CD4-positive, alpha-beta T cell (primary cell): ENCODE measurements at regions not wholly inside any gene's neighbourhood (a gene's known extent, or its start where the extent isn't known, plus 50 kb on each side); places are given as distances from the start of the nearest gene placed in this dataset.

ENCODE experiments used
- ATAC-seq: fragments of 200-7000 bp; cut with Tn5 transposase; one replicate; pipeline ENCODE4 v1.10.0; 2022; ENCODE audit warnings: mild to moderate bottlenecking; ENCODE audit not compliant: poor library complexity
- CTCF ChIA-PET: fragments of 350-600 bp; sonication (Branson Sonifier 250); formaldehyde crosslinking; loops from one replicate; lab custom pipeline; 2021; ENCODE audit warnings: antibody characterized with exemption, inconsistent platforms; lab: Charles Lee
- POLR2A ChIA-PET: fragments of 350-600 bp; sonication (Branson Sonifier 250); formaldehyde crosslinking; loops from one replicate; lab custom pipeline; 2021; ENCODE audit warnings: antibody characterized with exemption, inconsistent platforms; lab: Charles Lee
- DNase-seq, 14 experiments: peaks; one replicate each; pipeline ENCODE4 v3.0.0-alpha.2; 2013 to 2020; ENCODE audit warnings: mixed read lengths in 2 of 14
- H3K27ac ChIP-seq, 2 donors: one replicate each; pipeline versions ENCODE4 v1.5.1 to v1.7.0; 2013; ENCODE audit warnings: low read length in 2 of 2, low read depth in 1 of 2, mild to moderate bottlenecking in 1 of 2
- H3K27me3 ChIP-seq, 2 experiments: 1 replicate in 1 of 2; 2 replicates in 1 of 2; pipeline versions ENCODE4 v1.6.1 to v1.7.0; 2013; ENCODE audit warnings: low read length in 2 of 2, control low read depth in 1 of 2, mild to moderate bottlenecking in 1 of 2, moderate library complexity in 1 of 2; ENCODE audit not compliant: insufficient read depth in 2 of 2, control insufficient read depth in 1 of 2
- H3K36me3 ChIP-seq: one replicate; pipeline ENCODE4 v1.6.1; 2013; ENCODE audit warnings: low read length, control low read depth; ENCODE audit not compliant: insufficient read depth
- H3K4me1 ChIP-seq: one replicate; pipeline ENCODE4 v1.6.1; 2013; ENCODE audit warnings: low read length, control low read depth; ENCODE audit not compliant: insufficient read depth
- H3K4me3 ChIP-seq: one replicate; pipeline ENCODE4 v1.5.1; 2013; ENCODE audit warnings: mild to moderate bottlenecking, low read length, moderate library complexity
- H3K9me3 ChIP-seq, 2 experiments: 1 replicate in 1 of 2; 2 replicates in 1 of 2; pipeline versions ENCODE4 v1.6.1 to v1.7.0; 2013; ENCODE audit warnings: low read length in 2 of 2, mild to moderate bottlenecking in 2 of 2, control low read depth in 1 of 2, moderate library complexity in 1 of 2; ENCODE audit not compliant: control insufficient read depth in 1 of 2, insufficient read depth in 1 of 2
- H3K27ac Mint-ChIP-seq: one replicate; pipeline ENCODE4 v1.8.0; 2020; ENCODE audit warnings: mixed read lengths
- H3K27me3 Mint-ChIP-seq: one replicate; pipeline ENCODE4 v1.8.0; 2021; ENCODE audit warnings: mixed read lengths
- H3K36me3 Mint-ChIP-seq: one replicate; pipeline ENCODE4 v1.8.0; 2021; ENCODE audit warnings: low read depth, mixed read lengths
- H3K4me1 Mint-ChIP-seq: one replicate; pipeline ENCODE4 v1.8.0; 2021; ENCODE audit warnings: low read depth, mixed read lengths
- H3K4me3 Mint-ChIP-seq: one replicate; pipeline ENCODE4 v1.8.0; 2020; ENCODE audit warnings: mild to moderate bottlenecking, mixed read lengths
- H3K9me3 Mint-ChIP-seq: one replicate; pipeline ENCODE4 v1.8.0; 2020; ENCODE audit warnings: mixed read lengths
- intact Hi-C, 2 experiments: fragments of 100-400 bp; cut with DNase I in 1 of 2; cut with micrococcal nuclease in 1 of 2; formaldehyde crosslinking; loops; one replicate each; pipeline versions ENCODE4 v1.15.1 to v1.9.0; 2023 to 2025; cut with DNase I, micrococcal nuclease
- TF ChIP-seq, protein P1 (sequence below): fragments of 200-600 bp; IDR thresholded peaks from one replicate; pipeline ENCODE4 v1.8.0; 2022; ENCODE audit warnings: antibody characterized with exemption, mild to moderate bottlenecking

GRCh38 chr14:37792124-37792523 is 196.7 kb downstream of the TTC6 start:
- Mint-ChIP-seq H3K27ac (no peak overlapping the region), H3K4me3 (no peak overlapping the region), H3K4me1 (no peaks in the 10 kb centered on the region), H3K9me3 (peaks cover 3% of the 10 kb centered on the region), H3K36me3 (no peaks in the 10 kb centered on the region), H3K27me3 (no peaks in the 10 kb centered on the region)
- Histone ChIP-seq H3K4me3 (no peak overlapping the region), H3K27me3 (no peaks in the 10 kb centered on the region), H3K36me3 (no peaks in the 10 kb centered on the region), H3K9me3 (no peaks in the 10 kb centered on the region), H3K27ac (no peak overlapping the region), H3K4me1 (no peaks in the 10 kb centered on the region)
- POLR2A ChIA-PET, result no interaction called here
- CTCF ChIA-PET, result no interaction called here
- TF ChIP-seq, protein P1, sequence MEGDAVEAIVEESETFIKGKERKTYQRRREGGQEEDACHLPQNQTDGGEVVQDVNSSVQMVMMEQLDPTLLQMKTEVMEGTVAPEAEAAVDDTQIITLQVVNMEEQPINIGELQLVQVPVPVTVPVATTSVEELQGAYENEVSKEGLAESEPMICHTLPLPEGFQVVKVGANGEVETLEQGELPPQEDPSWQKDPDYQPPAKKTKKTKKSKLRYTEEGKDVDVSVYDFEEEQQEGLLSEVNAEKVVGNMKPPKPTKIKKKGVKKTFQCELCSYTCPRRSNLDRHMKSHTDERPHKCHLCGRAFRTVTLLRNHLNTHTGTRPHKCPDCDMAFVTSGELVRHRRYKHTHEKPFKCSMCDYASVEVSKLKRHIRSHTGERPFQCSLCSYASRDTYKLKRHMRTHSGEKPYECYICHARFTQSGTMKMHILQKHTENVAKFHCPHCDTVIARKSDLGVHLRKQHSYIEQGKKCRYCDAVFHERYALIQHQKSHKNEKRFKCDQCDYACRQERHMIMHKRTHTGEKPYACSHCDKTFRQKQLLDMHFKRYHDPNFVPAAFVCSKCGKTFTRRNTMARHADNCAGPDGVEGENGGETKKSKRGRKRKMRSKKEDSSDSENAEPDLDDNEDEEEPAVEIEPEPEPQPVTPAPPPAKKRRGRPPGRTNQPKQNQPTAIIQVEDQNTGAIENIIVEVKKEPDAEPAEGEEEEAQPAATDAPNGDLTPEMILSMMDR, result no peak
- DNase-seq (no peak), ATAC-seq (no peak)
- intact Hi-C loops, result no loop called here

- Histone ChIP-seq H3K27me3 (no peaks in the 10 kb centered on the region), H3K4me1 (no peaks in the 10 kb centered on the region), H3K36me3 (no peaks in the 10 kb centered on the region), H3K9me3 (no peaks in the 10 kb centered on the region), H3K27ac (no peak overlapping the region), H3K4me3 (no peak overlapping the region)
- intact Hi-C loops, result no loop called here
- no peaks in the 10 kb centered on the region for H3K4me1 Mint-ChIP-seq
- H3K36me3 Mint-ChIP-seq, result no peaks in the 10 kb centered on the region
- DNase-seq (no peak), ATAC-seq (no peak)
- peaks cover 3% of the 10 kb centered on the region for H3K9me3 Mint-ChIP-seq
- ChIA-PET POLR2A (no interaction called here), CTCF (no interaction called here)
- no peaks in the 10 kb centered on the region for H3K27me3 Mint-ChIP-seq
- TF ChIP-seq, protein P1, result no peak
- H3K27ac Mint-ChIP-seq, result no peak overlapping the region
- H3K4me3 Mint-ChIP-seq, result no peak overlapping the region
Measured at GRCh38 chr14:37796703-37797416, 201.4 kb downstream of the TTC6 start.

DNA sequence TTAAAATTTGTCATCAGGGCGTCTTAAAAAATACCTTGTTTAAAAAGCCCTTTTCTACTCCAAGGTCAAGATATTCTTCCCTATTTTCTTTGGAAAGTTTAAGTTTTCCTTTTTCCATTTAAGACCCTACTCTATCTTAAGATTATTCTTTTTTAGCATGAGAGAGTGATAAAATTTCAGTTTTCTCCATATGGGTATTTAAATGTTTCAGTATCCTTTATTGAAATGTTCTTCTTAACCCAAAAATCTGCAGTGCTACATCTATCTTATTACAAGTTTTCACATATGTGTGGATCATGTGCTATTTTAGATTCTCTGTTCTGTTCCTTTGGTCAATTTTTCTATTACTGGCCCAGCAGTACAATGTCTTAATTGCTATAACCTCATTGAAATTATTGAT is 202.2 kb downstream of the TTC6 start:
- Histone ChIP-seq H3K4me1 (no peaks in the 10 kb centered on the region), H3K9me3 (no peaks in the 10 kb centered on the region), H3K36me3 (no peaks in the 10 kb centered on the region), H3K27me3 (no peaks in the 10 kb centered on the region), H3K27ac (no peak overlapping the region), H3K4me3 (no peak overlapping the region)
- ATAC-seq, result no peak
- Mint-ChIP-seq H3K27me3 (no peaks in the 10 kb centered on the region), H3K4me3 (no peak overlapping the region), H3K36me3 (no peaks in the 10 kb centered on the region), H3K4me1 (no peaks in the 10 kb centered on the region), H3K27ac (no peak overlapping the region), H3K9me3 (peaks cover 3% of the 10 kb centered on the region)
- ChIA-PET POLR2A (no interaction called here), CTCF (no interaction called here)
- TF ChIP-seq, protein P1, result no peak
- no peak for DNase-seq
- intact Hi-C loops, result no loop called here
